WTC11 (cell line): ENCODE measurements at regions not wholly inside any gene's neighbourhood (a gene's known extent, or its start where the extent isn't known, plus 50 kb on each side); places are given as distances from the start of the nearest gene placed in this dataset.

Experiments
- FOXP1 ChIP-seq: sonication (generic); formaldehyde crosslinking; IDR thresholded peaks from 2 replicates; pipeline ENCODE4 v1.8.0; 2022; ENCODE audit warnings: missing genetic modification reagents, mild to moderate bottlenecking, moderate library complexity, borderline replicate concordance
- KAT7 ChIP-seq: sonication (generic); formaldehyde crosslinking; IDR thresholded peaks from 2 replicates; pipeline ENCODE4 v1.8.1; 2023; ENCODE audit warnings: missing genetic modification reagents, mild to moderate bottlenecking, borderline replicate concordance
- SP1 ChIP-seq: sonication (generic); formaldehyde crosslinking; conservative IDR thresholded peaks from 2 replicates; pipeline ENCODE4 v1.8.1; 2022; ENCODE audit warnings: missing genetic modification reagents
- TF ChIP-seq, protein P1 (sequence below): fragments of 200-600 bp; IDR thresholded peaks from 2 replicates; pipeline ENCODE4 v1.8.0; 2022; ENCODE audit warnings: antibody characterized with exemption
- TF ChIP-seq, protein P2 (sequence below): sonication (generic); formaldehyde crosslinking; IDR thresholded peaks from 2 replicates; pipeline ENCODE4 v1.8.1; 2022; ENCODE audit warnings: mild to moderate bottlenecking, missing genetic modification reagents, moderate library complexity, borderline replicate concordance

DNA sequence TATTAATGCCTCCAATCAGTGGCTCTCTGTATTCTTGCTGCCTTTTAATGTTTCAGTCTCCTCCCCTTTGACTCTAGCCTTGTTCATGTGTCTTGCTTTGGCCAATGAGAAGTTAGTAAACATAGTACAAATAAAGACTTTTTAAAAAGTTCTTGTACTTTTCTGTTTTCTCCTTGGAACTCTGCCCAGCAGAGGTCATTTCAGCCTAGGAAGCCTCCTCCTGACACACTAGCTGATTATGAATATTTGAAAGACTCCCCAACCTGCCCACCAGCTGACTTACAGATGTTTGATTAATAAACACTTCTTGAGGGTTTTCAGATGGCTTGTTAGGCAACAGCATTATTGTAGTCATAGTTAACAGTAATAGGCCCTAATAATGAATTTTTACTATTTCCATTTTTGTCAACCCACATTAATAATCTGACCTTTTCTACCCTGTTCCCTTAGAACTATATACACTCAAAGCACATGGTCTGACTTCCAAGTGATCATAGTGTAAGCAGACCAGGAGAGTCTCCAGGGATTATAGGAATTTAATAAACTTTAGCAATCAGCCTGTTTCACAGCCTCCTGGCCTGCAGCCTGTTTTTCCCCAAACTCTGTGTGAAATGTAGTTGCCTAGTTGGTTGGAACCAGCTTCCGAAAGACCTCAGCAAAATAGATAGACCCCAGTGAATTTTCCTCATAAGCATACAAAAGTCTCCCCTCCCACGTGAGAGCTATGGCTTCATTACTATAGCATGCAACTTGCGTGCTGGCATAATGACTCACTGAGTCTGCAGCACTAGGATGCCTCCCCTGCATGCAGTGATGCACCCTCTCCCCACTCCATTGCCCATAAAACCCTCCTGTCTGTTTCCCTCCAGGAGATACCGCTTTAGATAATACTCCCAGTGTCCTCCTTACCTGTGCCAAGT is 670.7 kb upstream of the ZNF804A start:
- TF ChIP-seq, protein P1, sequence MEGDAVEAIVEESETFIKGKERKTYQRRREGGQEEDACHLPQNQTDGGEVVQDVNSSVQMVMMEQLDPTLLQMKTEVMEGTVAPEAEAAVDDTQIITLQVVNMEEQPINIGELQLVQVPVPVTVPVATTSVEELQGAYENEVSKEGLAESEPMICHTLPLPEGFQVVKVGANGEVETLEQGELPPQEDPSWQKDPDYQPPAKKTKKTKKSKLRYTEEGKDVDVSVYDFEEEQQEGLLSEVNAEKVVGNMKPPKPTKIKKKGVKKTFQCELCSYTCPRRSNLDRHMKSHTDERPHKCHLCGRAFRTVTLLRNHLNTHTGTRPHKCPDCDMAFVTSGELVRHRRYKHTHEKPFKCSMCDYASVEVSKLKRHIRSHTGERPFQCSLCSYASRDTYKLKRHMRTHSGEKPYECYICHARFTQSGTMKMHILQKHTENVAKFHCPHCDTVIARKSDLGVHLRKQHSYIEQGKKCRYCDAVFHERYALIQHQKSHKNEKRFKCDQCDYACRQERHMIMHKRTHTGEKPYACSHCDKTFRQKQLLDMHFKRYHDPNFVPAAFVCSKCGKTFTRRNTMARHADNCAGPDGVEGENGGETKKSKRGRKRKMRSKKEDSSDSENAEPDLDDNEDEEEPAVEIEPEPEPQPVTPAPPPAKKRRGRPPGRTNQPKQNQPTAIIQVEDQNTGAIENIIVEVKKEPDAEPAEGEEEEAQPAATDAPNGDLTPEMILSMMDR, result no peak
- TF ChIP-seq FOXP1 (CRISPR knock-in tag) (no peak), SP1 (no peak), KAT7 (CRISPR knock-in tag) (no peak)
- TF ChIP-seq, protein P2, sequence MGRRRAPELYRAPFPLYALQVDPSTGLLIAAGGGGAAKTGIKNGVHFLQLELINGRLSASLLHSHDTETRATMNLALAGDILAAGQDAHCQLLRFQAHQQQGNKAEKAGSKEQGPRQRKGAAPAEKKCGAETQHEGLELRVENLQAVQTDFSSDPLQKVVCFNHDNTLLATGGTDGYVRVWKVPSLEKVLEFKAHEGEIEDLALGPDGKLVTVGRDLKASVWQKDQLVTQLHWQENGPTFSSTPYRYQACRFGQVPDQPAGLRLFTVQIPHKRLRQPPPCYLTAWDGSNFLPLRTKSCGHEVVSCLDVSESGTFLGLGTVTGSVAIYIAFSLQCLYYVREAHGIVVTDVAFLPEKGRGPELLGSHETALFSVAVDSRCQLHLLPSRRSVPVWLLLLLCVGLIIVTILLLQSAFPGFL (CRISPR knock-in tag), result no peak
